ENCODE measurements at regions not wholly inside any gene's neighbourhood (a gene's known extent, or its start where the extent isn't known, plus 50 kb on each side); places are given as distances from the start of the nearest gene placed in this dataset.

DNA sequence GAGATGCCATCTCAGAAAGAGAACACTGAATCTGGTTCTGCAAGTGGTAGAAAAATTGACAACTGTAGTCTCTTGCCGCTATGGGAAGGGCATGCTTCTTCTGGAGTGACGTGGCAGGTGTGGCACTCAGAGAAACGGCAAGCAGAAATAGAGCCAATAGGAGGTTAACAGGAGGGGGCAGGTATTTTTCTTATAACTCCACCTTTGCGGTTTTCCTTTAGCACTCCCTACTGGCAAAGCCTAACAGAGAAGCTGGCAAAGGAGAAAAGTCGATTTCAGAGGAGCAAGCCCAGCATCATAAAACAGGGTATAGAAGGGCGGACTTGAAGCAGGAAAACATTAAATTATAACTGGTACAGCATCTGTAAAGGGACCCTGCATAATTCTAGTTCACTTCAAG is 1382.2 kb downstream of the PCDH18 start:
- Histone ChIP-seq H3K27ac (ENCODE audit: low read depth, low read length) (no peak overlapping the region), H3K27me3 (ENCODE audit: insufficient read depth, low read length) (no peaks in the 10 kb centered on the region), H3K4me3 (replicated peaks in 1 of 2; ENCODE audit: low read depth in 1 of 2, low read length in 2 of 2) (no peak overlapping the region), H3K79me2 (ENCODE audit: insufficient read depth, low read length) (no peaks in the 10 kb centered on the region), H3K9me3 (ENCODE audit: control insufficient read depth in 1 of 2, insufficient read depth in 1 of 2, low read depth in 1 of 2, low read length in 2 of 2) (peaks cover 0 to 3% of the 10 kb centered on the region in 2 experiments; a peak in 1 of 4 replicates), H3K4me2 (ENCODE audit: low read length) (no peak overlapping the region), H3K9ac (ENCODE audit: low read length) (no peak overlapping the region), H3K4me1 (ENCODE audit: control insufficient read depth in 1 of 2, insufficient read depth in 2 of 2, low read length in 2 of 2) (no peaks in the 10 kb centered on the region), H4K20me1 (ENCODE audit: insufficient read depth) (no peaks in the 10 kb centered on the region), H3K36me3 (ENCODE audit: control insufficient read depth in 1 of 2, insufficient read depth in 2 of 2, low read length in 2 of 2) (no peaks in the 10 kb centered on the region), H3K9me2 (ENCODE audit: insufficient read depth) (no peaks in the 10 kb centered on the region; the same call in 1 of the 2 replicates), H2AFZ (ENCODE audit: low read depth, low read length, poor library complexity, severe bottlenecking) (no peak overlapping the region)
- intact Hi-C loops (cut with micrococcal nuclease) = no loop called here
- ATAC-seq = no peak
- CTCF ChIA-PET = no interaction called here
- POLR2A ChIA-PET = no interaction called here
- TF ChIP-seq EGR1 (IDR thresholded peaks at IDR 0.05; ENCODE audit: low read depth) = no peak
- TF ChIP-seq SRF (IDR thresholded peaks at IDR 0.05; ENCODE audit: low read depth) = no peak
- DNase-seq (ENCODE audit: low read depth, low spot score) = no peak
- no TSS peak for BruUV-seq (replicated peaks)
- RAD21 ChIA-PET (ENCODE audit: low non-redundant PET in 1 of 2, low total read pairs in 2 of 2, uncharacterized antibody in 2 of 2, unreplicated experiment in 2 of 2) = no interaction called here

- Histone ChIP-seq H3K4me3 (replicated peaks in 1 of 2; ENCODE audit: low read depth in 1 of 2, low read length in 2 of 2) (no peak overlapping the region), H3K36me3 (ENCODE audit: control insufficient read depth in 1 of 2, insufficient read depth in 2 of 2, low read length in 2 of 2) (no peaks in the 10 kb centered on the region), H4K20me1 (ENCODE audit: insufficient read depth) (no peaks in the 10 kb centered on the region), H3K27me3 (ENCODE audit: insufficient read depth, low read length) (no peaks in the 10 kb centered on the region), H3K4me1 (ENCODE audit: control insufficient read depth in 1 of 2, insufficient read depth in 2 of 2, low read length in 2 of 2) (no peaks in the 10 kb centered on the region), H2AFZ (ENCODE audit: low read depth, low read length, poor library complexity, severe bottlenecking) (no peak overlapping the region), H3K4me2 (ENCODE audit: low read length) (no peak overlapping the region), H3K79me2 (ENCODE audit: insufficient read depth, low read length) (no peaks in the 10 kb centered on the region), H3K9me2 (ENCODE audit: insufficient read depth) (no peaks in the 10 kb centered on the region), H3K9ac (ENCODE audit: low read length) (no peak overlapping the region), H3K27ac (ENCODE audit: low read depth, low read length) (no peak overlapping the region), H3K9me3 (ENCODE audit: control insufficient read depth in 1 of 2, insufficient read depth in 1 of 2, low read depth in 1 of 2, low read length in 2 of 2) (no peaks in the 10 kb centered on the region)
- ChIA-PET RAD21 (ENCODE audit: low non-redundant PET in 1 of 2, low total read pairs in 2 of 2, uncharacterized antibody in 2 of 2, unreplicated experiment in 2 of 2) (no interaction called here), POLR2A (no interaction called here), CTCF (no interaction called here)
- intact Hi-C loops (cut with micrococcal nuclease) = no loop called here
- BruUV-seq (replicated peaks) = no TSS peak
- no peak for DNase-seq (ENCODE audit: low read depth, low spot score)
- no peak for ATAC-seq
- TF ChIP-seq TCF7L2 (IDR thresholded peaks at IDR 0.05; ENCODE audit: borderline replicate concordance, extremely low read depth, insufficient read depth, insufficient read length) (no peak), SRF (IDR thresholded peaks at IDR 0.05; ENCODE audit: low read depth) (no peak), FOSL1 (IDR thresholded peaks at IDR 0.05; ENCODE audit: low read depth) (no peak), CEBPB (IDR thresholded peaks at IDR 0.05; ENCODE audit: low read depth) (no peak), CTCF (IDR thresholded peaks at IDR 0.05 in 2 of 3, conservative IDR thresholded peaks at IDR 0.05 in 1 of 3; ENCODE audit: borderline replicate concordance in 1 of 3, insufficient read depth in 1 of 3, low read depth in 2 of 3, low read length in 2 of 3) (no peak), RAD21 (IDR thresholded peaks at IDR 0.05; ENCODE audit: low read depth) (no peak), CBX3 (IDR thresholded peaks at IDR 0.05; ENCODE audit: low read depth) (no peak), ZNF274 (IDR thresholded peaks at IDR 0.05; ENCODE audit: low read depth, low read length) (no peak), POLR2AphosphoS5 (IDR thresholded peaks at IDR 0.05; ENCODE audit: low read depth, low read length) (no peak), JUND (IDR thresholded peaks at IDR 0.05) (no peak), ZFX (IDR thresholded peaks at IDR 0.05) (no peak), SIN3A (IDR thresholded peaks at IDR 0.05; ENCODE audit: low read depth) (no peak), EZH2phosphoT487 (IDR thresholded peaks at IDR 0.05; ENCODE audit: borderline replicate concordance) (no peak), YY1 (IDR thresholded peaks at IDR 0.05; ENCODE audit: extremely low read depth, insufficient replicate concordance, low read depth, low read length) (no peak), MAX (IDR thresholded peaks at IDR 0.05) (no peak)
- TF ChIP-seq, protein P1, sequence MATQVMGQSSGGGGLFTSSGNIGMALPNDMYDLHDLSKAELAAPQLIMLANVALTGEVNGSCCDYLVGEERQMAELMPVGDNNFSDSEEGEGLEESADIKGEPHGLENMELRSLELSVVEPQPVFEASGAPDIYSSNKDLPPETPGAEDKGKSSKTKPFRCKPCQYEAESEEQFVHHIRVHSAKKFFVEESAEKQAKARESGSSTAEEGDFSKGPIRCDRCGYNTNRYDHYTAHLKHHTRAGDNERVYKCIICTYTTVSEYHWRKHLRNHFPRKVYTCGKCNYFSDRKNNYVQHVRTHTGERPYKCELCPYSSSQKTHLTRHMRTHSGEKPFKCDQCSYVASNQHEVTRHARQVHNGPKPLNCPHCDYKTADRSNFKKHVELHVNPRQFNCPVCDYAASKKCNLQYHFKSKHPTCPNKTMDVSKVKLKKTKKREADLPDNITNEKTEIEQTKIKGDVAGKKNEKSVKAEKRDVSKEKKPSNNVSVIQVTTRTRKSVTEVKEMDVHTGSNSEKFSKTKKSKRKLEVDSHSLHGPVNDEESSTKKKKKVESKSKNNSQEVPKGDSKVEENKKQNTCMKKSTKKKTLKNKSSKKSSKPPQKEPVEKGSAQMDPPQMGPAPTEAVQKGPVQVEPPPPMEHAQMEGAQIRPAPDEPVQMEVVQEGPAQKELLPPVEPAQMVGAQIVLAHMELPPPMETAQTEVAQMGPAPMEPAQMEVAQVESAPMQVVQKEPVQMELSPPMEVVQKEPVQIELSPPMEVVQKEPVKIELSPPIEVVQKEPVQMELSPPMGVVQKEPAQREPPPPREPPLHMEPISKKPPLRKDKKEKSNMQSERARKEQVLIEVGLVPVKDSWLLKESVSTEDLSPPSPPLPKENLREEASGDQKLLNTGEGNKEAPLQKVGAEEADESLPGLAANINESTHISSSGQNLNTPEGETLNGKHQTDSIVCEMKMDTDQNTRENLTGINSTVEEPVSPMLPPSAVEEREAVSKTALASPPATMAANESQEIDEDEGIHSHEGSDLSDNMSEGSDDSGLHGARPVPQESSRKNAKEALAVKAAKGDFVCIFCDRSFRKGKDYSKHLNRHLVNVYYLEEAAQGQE (IDR thresholded peaks at IDR 0.05; ENCODE audit: low read depth) = no peak
- TF ChIP-seq, protein P2, sequence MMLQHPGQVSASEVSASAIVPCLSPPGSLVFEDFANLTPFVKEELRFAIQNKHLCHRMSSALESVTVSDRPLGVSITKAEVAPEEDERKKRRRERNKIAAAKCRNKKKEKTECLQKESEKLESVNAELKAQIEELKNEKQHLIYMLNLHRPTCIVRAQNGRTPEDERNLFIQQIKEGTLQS (IDR thresholded peaks at IDR 0.05) = no peak
Measured at GRCh38 chr4:136136601-136137000, 1395.7 kb downstream of the PCDH18 start.

Measured in HCT116 (cell line).